Right lobe of liver (tissue), 6 donors: ENCODE measurements at regions not wholly inside any gene's neighbourhood (a gene's known extent, or its start where the extent isn't known, plus 50 kb on each side); places are given as distances from the start of the nearest gene placed in this dataset.

ENCODE experiments used
- ATAC-seq, 4 donors: fragments of 200-7000 bp; cut with Tn5 transposase; one replicate each; pipeline ENCODE4 v1.9.1; 2020; ENCODE audit warnings: mild to moderate bottlenecking in 4 of 4, moderate library complexity in 4 of 4
- DNase-seq, 3 donors: peaks; one replicate each; pipeline ENCODE4 v3.0.0-alpha.2; 2020
- H3K27ac ChIP-seq, 3 donors: fragments of 200-600 bp; one replicate each; pipeline ENCODE4 v1.8.0; 2022
- H3K27me3 ChIP-seq, 2 donors: fragments of 200-600 bp; one replicate each; pipeline ENCODE4 v1.8.0; 2022
- H3K36me3 ChIP-seq, 4 donors: fragments of 200-600 bp; sonication (generic) in 1 of 4; one replicate each; pipeline versions ENCODE4 v1.5.1 to v1.8.0; 2017 to 2022; ENCODE audit warnings: control low read depth in 1 of 4
- H3K4me1 ChIP-seq, 4 donors: fragments of 200-600 bp; sonication (generic) in 1 of 4; one replicate each; pipeline versions ENCODE4 v1.5.1 to v1.8.0; 2017 to 2022; ENCODE audit warnings: control low read depth in 1 of 4
- H3K4me3 ChIP-seq, 3 donors: fragments of 200-600 bp; one replicate each; pipeline ENCODE4 v1.8.0; 2022
- H3K9me3 ChIP-seq, 4 donors: fragments of 200-600 bp; sonication (generic) in 1 of 4; one replicate each; pipeline versions ENCODE4 v1.5.1 to v1.8.0; 2017 to 2022; ENCODE audit warnings: control low read depth in 1 of 4
- CTCF ChIP-seq, 4 donors: fragments of 200-600 bp in 3 of 4; fragments of 450-650 bp in 1 of 4; IDR thresholded peaks; one replicate each; pipeline versions ENCODE4 v1.5.1 to v1.8.0; 2016 to 2022; ENCODE audit warnings: antibody characterized with exemption in 4 of 4, mild to moderate bottlenecking in 2 of 4
- POLR2A ChIP-seq: fragments of 450-650 bp; IDR thresholded peaks from one replicate; pipeline ENCODE4 v1.6.1; 2017; ENCODE audit warnings: antibody characterized with exemption, mild to moderate bottlenecking
- WGBS: methylation state at CpG from one replicate; pipeline ENCODE4 v1.1.6; 2018; ENCODE audit warnings: low coverage, low lambda C conversion rate; ENCODE audit not compliant: insufficient coverage; ENCODE audit errors: missing lambda C conversion rate; 5-methylcytosine and 5-hydroxymethylcytosine counted together
- intact Hi-C, 2 donors: fragments of 100-400 bp; cut with DNase I; formaldehyde crosslinking; loops; one replicate each; pipeline versions ENCODE4 v1.11.2 to v1.14.1; 2022
- donor health status: DM: no; HTN: yes; CAD: no.
- donor health status: DM: no; HTN: no; CAD: no.
- donor health status: DM: no; HTN: no; CAD: no.
- donor health status: DM: no; HTN: yes; CAD: no.
- donor health status: DM: no; HTN: yes; CAD: no.

- intact Hi-C loops, result no loop called here
- Histone ChIP-seq H3K4me3 (no peak overlapping the region), H3K36me3 (no peaks in the 10 kb centered on the region), H3K4me1 (no peaks in the 10 kb centered on the region), H3K27me3 (no peaks in the 10 kb centered on the region), H3K9me3 (no peaks in the 10 kb centered on the region), H3K27ac (no peak overlapping the region)
- no peak for TF ChIP-seq POLR2A
- no peak for TF ChIP-seq CTCF (IDR thresholded peaks at IDR 0.05)
- no peak for ATAC-seq
- no peak for DNase-seq
- WGBS, result 86% methylated on average over 2 of the region's 3 CpGs
These were observed 59.3 kb upstream of the BLID start for GRCh38 chr11:122175306-122175705.

- H3K4me1 ChIP-seq, result no peaks in the 10 kb centered on the region
- H3K36me3 ChIP-seq, result no peaks in the 10 kb centered on the region
- no peak overlapping the region for H3K4me3 ChIP-seq
- no peaks in the 10 kb centered on the region for H3K27me3 ChIP-seq
- DNase-seq, result no peak
- intact Hi-C loops, result no loop called here
- no peak for ATAC-seq
- no peaks in the 10 kb centered on the region for H3K9me3 ChIP-seq
- 93% methylated on average over 4 of the region's 4 CpGs for WGBS
- TF ChIP-seq CTCF (IDR thresholded peaks at IDR 0.05), result no peak
- TF ChIP-seq POLR2A, result no peak
- H3K27ac ChIP-seq, result no peak overlapping the region
These were observed 57.6 kb upstream of the BLID start for GRCh38 chr11:122173587-122173986.

GRCh38 chr11:122173074-122173450 lies 57.0 kb upstream of the BLID start:
- H3K4me1 ChIP-seq, result no peaks in the 10 kb centered on the region
- H3K27me3 ChIP-seq, result no peaks in the 10 kb centered on the region
- no peak for DNase-seq
- intact Hi-C loops, result no loop called here
- WGBS, result 100% methylated on average over 1 of the region's 1 CpG
- no peak for ATAC-seq
- no peaks in the 10 kb centered on the region for H3K36me3 ChIP-seq
- no peak overlapping the region for H3K4me3 ChIP-seq
- TF ChIP-seq POLR2A (no peak), CTCF (IDR thresholded peaks at IDR 0.05) (no peak)
- no peaks in the 10 kb centered on the region for H3K9me3 ChIP-seq
- H3K27ac ChIP-seq, result no peak overlapping the region

GRCh38 chr11:122172352-122173073 lies 56.5 kb upstream of the BLID start:
- WGBS, result 78% methylated on average over 3 of the region's 3 CpGs
- intact Hi-C loops, result no loop called here
- H3K27me3 ChIP-seq, result no peaks in the 10 kb centered on the region
- DNase-seq (no peak), ATAC-seq (no peak)
- TF ChIP-seq CTCF (IDR thresholded peaks at IDR 0.05), result no peak
- H3K9me3 ChIP-seq, result no peaks in the 10 kb centered on the region
- H3K4me1 ChIP-seq, result no peaks in the 10 kb centered on the region
- no peak overlapping the region for H3K4me3 ChIP-seq
- H3K36me3 ChIP-seq, result no peaks in the 10 kb centered on the region
- H3K27ac ChIP-seq, result no peak overlapping the region
